Fibroblast of lung (primary cell): ENCODE measurements at regions not wholly inside any gene's neighbourhood (a gene's known extent, or its start where the extent isn't known, plus 50 kb on each side); places are given as distances from the start of the nearest gene placed in this dataset.

ENCODE experiments used
- CTCF ChIP-seq, 2 donors: IDR thresholded peaks in 1 of 2; conservative IDR thresholded peaks in 1 of 2; 1 replicate in 1 of 2; 2 replicates in 1 of 2; pipeline ENCODE4 v1.5.1; 2011 to 2012; ENCODE audit warnings: low read length in 2 of 2, control low read depth in 1 of 2, inconsistent platforms in 1 of 2, low read depth in 1 of 2, mild to moderate bottlenecking in 1 of 2
- EZH2 ChIP-seq: IDR thresholded peaks from 2 replicates; pipeline ENCODE4 v1.5.1; 2012; ENCODE audit warnings: low read length, control low read depth, mild to moderate bottlenecking; ENCODE audit errors: missing control alignments

DNA sequence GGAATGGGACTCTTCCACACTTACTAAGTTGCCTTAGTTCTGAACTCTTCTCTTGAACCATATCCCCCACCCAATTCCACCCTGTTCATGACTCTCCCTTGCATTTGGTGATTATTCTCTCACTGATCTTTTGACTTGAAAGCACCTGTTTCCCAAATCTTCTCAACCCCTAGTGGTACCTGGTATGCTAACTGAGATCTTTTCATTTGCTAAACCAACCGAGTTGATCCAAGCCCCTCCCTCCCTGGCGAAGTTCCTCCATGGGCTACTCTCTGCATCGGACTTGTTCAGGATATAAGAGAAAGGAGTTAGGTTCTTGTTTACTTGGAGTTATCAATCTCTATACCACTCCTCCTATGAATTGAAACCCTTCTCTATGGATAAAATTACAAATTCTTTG lies 593.5 kb downstream of the BCL11A start:
- TF ChIP-seq CTCF (conservative IDR thresholded peaks at IDR 0.05 in 1 of 2, IDR thresholded peaks at IDR 0.05 in 1 of 2; ENCODE audit: low read depth in 1 of 2, low read length in 2 of 2), result no peak
- no peak for TF ChIP-seq EZH2
